Stimulated activated CD4-positive, alpha-beta T cell treated with anti-CD3 and anti-CD28 coated beads, TNF-alpha, amount 100 ng/mL, for 1 hour (primary cell): ENCODE measurements at regions not wholly inside any gene's neighbourhood (a gene's known extent, or its start where the extent isn't known, plus 50 kb on each side); places are given as distances from the start of the nearest gene placed in this dataset.

ENCODE experiments used
- DNase-seq, 3 donors: peaks; one replicate each; pipeline ENCODE4 v3.0.0-alpha.2; 2020; ENCODE audit warnings: low read depth in 3 of 3, low spot score in 1 of 3

DNA sequence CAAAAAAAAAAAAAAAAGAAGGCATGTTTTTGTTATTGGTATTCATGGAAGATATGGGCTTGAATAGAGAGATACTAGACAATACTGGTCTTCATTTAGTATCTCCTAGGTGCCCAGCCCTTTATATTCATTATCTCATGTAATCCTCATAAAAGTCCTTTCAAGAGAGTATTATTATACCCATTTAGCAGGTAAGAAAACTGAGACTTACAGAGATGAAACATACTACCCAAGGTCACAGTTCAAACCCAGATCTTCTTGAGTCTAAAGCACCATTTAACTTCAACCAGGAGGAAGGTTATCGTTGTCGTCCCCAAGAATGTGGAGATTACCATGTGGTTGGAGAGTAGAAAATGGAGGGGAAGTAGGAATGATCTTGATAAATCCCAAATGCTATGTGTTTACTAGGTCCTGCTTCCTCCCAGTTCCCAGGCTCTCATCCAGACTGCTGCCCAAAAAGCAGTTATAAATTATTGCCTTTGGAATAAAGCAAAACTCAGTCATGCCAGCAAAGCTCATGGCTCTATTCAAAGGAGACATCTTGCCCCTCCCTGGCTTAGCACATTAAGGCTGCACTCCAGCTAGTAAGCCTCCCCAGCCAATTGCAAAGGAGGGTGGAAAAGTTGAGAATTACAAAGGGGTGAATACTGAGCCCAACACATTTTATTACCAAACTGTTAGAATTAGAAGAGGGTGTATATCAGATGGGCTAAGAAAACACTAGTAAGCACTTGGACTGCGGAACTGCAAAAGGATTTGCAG, 163.9 kb downstream of the PIK3R1 start:
- no peak for DNase-seq

GRCh38 chr5:68380078-68380477, 164.5 kb downstream of the PIK3R1 start:
- DNase-seq: no peak

GRCh38 chr5:68381060-68381459, 165.5 kb downstream of the PIK3R1 start:
- DNase-seq: no peak

DNA sequence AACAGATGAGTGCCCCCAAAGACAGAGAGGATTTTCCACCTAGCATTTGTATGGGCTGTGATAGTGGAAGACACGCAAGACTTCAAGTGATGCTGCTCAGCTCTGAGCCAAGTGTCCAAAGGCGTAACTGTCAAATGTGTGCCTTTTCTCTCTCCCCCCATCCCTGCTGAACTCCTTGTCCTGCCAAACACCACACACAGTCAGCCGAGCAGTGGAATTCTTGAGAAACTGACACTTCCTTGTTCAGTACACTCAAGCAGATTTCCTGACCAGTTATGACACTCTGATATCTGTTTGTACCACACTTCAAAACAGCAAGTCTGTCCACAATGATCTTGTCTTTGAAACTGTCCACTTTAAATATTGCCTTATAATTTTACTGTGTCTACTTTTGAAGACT, 166.4 kb downstream of the PIK3R1 start:
- DNase-seq: no peak

DNA sequence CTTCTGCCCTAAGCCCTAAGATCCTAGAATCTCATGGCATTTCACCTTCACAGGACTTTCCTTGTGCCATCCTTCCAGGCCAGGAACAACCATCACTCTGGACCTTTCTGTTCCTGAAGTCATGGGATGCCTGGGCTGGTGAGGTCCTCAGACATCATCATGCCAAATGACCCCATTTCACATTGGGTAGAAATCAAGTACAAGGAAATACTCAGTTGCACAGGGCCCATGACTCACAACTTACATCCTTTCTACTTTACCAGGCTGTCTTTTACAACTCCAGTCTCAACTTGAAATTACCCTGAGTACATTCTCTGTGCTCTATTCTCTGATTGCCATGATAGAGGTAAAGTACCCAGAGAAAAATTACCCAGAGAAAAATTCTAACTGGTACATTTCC, 167.1 kb downstream of the PIK3R1 start:
- no peak for DNase-seq

DNA sequence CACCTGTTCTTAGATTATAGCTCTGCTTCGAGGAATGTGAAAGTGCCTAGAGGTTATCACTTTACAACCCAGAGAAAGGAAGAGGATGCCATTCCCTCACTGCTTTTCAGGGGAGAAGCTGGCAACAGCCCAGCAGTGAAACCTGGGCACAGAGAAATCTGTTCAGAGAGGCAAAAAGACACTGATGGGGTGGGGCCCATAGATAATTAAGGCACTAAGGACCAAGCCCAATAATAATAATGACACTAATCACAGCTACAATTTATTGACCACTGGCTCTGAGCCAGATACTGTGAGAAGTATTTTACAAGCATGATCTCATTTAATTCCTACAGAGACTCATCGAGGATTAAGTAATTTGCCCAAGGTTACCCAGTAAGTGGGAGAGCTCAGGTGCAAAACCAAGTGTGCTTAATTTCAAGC, 168.3 kb downstream of the PIK3R1 start:
- no peak for DNase-seq

- DNase-seq: no peak
Observed at GRCh38 chr5:68384936-68385594, 169.5 kb downstream of the PIK3R1 start.

DNA sequence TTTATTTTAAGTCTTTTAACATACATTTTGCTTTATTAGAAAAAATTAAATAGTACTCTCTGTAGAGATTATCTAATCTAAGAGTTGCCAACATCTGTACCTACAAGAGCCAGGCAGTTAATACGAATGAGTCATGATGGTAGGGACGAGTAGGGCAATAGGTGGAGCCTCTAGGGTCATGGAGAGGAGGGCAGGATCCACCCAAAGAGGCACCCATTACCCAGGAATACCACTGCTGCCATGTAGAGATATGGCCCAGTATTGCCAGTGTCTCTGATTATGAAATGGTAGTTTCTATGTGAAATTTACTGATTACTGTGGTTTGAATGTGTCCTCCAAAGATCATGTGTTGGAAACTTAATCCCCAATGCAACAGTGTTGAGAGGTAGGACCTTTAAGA, 170.4 kb downstream of the PIK3R1 start:
- DNase-seq: no peak

DNA sequence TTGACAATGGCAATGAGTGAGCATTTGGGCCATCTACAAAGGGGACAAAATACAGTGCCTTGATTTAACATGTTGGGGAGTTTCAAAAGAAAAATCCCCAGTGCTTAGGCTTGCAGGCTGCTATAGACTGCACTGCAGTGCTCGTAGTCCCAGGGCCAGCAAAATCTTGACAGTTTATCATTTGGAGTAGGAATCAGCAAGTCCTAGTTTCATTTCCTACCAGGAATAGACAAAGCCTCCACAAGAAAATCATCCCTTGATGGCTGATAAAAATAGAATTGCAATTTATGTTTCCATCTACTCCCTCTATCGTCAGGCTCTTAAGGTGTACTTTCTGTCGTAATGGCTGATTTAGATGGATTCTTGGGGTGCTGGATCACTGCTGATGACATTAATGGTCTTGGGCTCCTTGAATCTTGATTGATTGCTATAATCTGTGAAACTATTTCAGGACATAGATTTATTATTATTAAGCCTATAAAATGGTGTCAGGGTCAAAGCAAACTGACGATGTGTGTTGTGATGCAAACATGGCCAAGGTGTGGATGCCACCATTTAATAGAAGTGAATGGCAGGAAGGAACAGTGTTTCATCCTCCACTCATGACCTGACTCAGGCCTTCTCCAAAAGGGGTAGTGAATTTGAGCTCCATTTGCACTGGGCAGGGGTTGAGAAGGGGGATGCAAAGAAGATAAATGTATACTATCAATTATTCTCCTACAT, 171.7 kb downstream of the PIK3R1 start:
- DNase-seq: no peak

- no peak for DNase-seq
Observed at GRCh38 chr5:68389618-68390017, 174.1 kb downstream of the PIK3R1 start.

- no peak for DNase-seq
Observed at GRCh38 chr5:68392617-68393016, 177.1 kb downstream of the PIK3R1 start.

GRCh38 chr5:68395302-68395701, 179.7 kb downstream of the PIK3R1 start:
- no peak for DNase-seq

- DNase-seq: no peak
Observed at GRCh38 chr5:68395926-68396511, 180.5 kb downstream of the PIK3R1 start.

DNA sequence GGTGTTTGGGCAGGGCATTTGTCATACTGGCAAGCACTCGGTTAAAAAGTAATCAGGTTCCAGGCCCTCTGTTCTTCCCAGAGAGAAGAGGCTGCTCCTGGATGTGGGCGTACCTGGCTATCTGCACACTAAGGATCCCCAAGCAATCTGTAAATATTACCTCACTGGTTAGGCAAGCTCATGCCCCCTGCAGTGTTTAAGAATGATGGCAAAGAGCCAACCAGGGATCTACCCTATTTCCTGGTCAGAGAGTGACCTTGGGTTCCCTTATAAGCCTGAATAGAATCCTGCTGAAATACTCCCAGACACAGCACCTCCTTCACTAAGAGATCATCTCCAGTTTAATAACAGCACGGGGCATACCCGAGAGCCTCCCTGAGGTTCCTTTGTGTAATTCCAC, 181.2 kb downstream of the PIK3R1 start:
- no peak for DNase-seq

- no peak for DNase-seq
Observed at GRCh38 chr5:68398146-68398812, 182.7 kb downstream of the PIK3R1 start.

DNA sequence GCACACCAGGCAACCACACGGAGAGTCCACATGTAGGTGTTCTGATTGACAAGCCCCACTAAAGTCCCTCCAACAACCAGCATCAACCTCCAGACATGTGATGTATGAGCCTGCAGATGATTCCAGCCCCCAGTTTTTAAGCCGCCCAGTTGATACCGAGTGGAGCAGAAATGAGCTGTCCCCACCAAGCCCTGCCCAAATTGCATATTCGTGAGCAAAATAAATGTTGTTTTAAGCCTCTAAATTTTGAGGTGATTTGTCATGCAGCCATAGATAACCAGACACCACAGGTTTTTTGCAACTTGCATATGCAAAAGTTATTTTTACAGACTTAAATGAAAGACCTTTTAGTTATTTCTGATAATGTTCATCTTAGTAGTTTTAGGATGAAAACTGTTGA, 187.7 kb downstream of the PIK3R1 start:
- DNase-seq: no peak

- DNase-seq: no peak
Observed at GRCh38 chr5:68404246-68404645, 188.7 kb downstream of the PIK3R1 start.

- no peak for DNase-seq
Observed at GRCh38 chr5:68405026-68405684, 189.6 kb downstream of the PIK3R1 start.

DNA sequence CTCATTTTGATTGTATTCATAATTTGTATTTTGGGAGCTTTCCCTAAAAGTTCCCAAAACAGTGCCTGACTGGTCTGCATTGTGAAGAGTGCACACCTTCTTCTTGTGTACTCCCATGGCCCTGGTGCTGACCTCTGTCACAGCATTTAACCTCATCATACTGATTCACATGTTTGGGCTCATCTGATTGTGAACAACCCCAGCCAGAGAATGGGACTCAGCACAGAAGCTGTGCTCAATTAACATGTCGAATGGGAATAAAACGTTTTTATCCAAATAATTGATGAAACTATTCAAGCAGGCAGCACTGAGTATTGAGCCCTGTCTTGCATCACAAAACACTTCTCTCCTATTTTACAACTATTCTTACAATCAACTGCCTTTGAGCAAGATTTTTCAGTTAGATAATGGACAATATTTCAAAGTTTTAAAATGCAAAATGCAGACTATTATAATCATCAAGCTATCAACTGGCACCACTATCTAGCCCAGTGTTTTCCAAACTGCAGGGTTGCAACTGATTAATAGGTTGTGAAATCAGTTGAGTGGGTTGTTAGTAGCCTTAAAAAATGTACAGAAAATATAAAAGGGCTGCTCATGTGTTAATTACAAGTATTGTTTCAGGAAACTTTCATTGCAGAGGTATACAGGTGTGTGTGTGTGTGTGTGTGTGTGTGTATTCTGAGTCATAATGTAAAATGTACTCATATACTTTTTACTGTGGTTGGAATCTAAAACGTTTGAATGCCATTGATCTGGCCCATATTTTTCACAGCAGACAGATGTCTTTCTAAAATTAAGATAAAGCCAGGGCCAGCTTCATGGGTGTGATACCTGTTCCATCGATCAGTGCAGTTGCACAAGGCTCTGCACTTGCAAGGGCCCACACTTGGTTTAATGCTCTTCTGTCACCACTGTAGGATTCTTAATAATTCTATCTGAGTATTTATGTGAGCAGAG, 190.5 kb downstream of the PIK3R1 start:
- no peak for DNase-seq
